ENCODE measurements at regions not wholly inside any gene's neighbourhood (a gene's known extent, or its start where the extent isn't known, plus 50 kb on each side); places are given as distances from the start of the nearest gene placed in this dataset.

GRCh38 chr5:97728920-97729319 lies 545.9 kb upstream of the RIOK2 start:
- no peak for DNase-seq

GRCh38 chr5:97729938-97730337 lies 546.9 kb upstream of the RIOK2 start:
- no peak for DNase-seq

GRCh38 chr5:97735209-97735608 lies 552.2 kb upstream of the RIOK2 start:
- no peak for DNase-seq

GRCh38 chr5:97737608-97738007 lies 554.6 kb upstream of the RIOK2 start:
- DNase-seq, result no peak

GRCh38 chr5:97745817-97746216 lies 562.8 kb upstream of the RIOK2 start:
- no peak for DNase-seq

GRCh38 chr5:97750576-97750975 lies 567.5 kb upstream of the RIOK2 start:
- no peak for DNase-seq

GRCh38 chr5:97751540-97751939 lies 568.5 kb upstream of the RIOK2 start:
- DNase-seq, result no peak

GRCh38 chr5:97752871-97753270 lies 569.8 kb upstream of the RIOK2 start:
- DNase-seq, result no peak

- no peak for DNase-seq
Observed at GRCh38 chr5:97762483-97762882, 579.4 kb upstream of the RIOK2 start.

GRCh38 chr5:97764700-97765099 lies 581.7 kb upstream of the RIOK2 start:
- DNase-seq, result no peak

GRCh38 chr5:97778451-97778850 lies 595.4 kb upstream of the RIOK2 start:
- DNase-seq, result no peak

GRCh38 chr5:97788369-97788768 lies 605.3 kb upstream of the RIOK2 start:
- no peak for DNase-seq

GRCh38 chr5:97797994-97798451 lies 615.0 kb upstream of the RIOK2 start:
- DNase-seq, result no peak

- DNase-seq, result no peak
Observed at GRCh38 chr5:97801461-97801860, 618.4 kb upstream of the RIOK2 start.

GRCh38 chr5:97820138-97820537 lies 637.1 kb upstream of the RIOK2 start:
- DNase-seq, result no peak

GRCh38 chr5:97832645-97833296 lies 649.7 kb upstream of the RIOK2 start:
- no peak for DNase-seq

- no peak for DNase-seq
Observed at GRCh38 chr5:97834561-97834960, 651.5 kb upstream of the RIOK2 start.

GRCh38 chr5:97835112-97835511 lies 652.1 kb upstream of the RIOK2 start:
- no peak for DNase-seq

GRCh38 chr5:97836816-97837215 lies 653.8 kb upstream of the RIOK2 start:
- no peak for DNase-seq

- DNase-seq, result no peak
Observed at GRCh38 chr5:97838214-97838613, 655.2 kb upstream of the RIOK2 start.

- no peak for DNase-seq
Observed at GRCh38 chr5:97839341-97840086, 656.5 kb upstream of the RIOK2 start.

GRCh38 chr5:97840643-97841042 lies 657.6 kb upstream of the RIOK2 start:
- no peak for DNase-seq

GRCh38 chr5:97842687-97843086 lies 659.6 kb upstream of the RIOK2 start:
- no peak for DNase-seq

GRCh38 chr5:97844797-97845196 lies 661.8 kb upstream of the RIOK2 start:
- DNase-seq, result no peak

All from left kidney (tissue), 1 donor.